ENCODE measurements at regions not wholly inside any gene's neighbourhood (a gene's known extent, or its start where the extent isn't known, plus 50 kb on each side); places are given as distances from the start of the nearest gene placed in this dataset.

- no peak for TF ChIP-seq ZBTB33 (IDR thresholded peaks at IDR 0.05; ENCODE audit: extremely low read depth, insufficient replicate concordance, low read length)
Measured at GRCh38 chr14:59107819-59108218, 80.6 kb upstream of the DAAM1 start (continued).

- ATAC-seq (peak; percentile 92), DNase-seq (ENCODE audit: low read depth, low spot score) (peak; percentile 89)
- Histone ChIP-seq H3K4me2 (ENCODE audit: low read length) (peak overlapping the region; percentile 52), H3K9ac (ENCODE audit: low read length) (no peak overlapping the region), H3K27me3 (ENCODE audit: insufficient read depth, low read length) (no peaks in the 10 kb centered on the region; the same call in 1 of the 2 replicates), H3K36me3 (ENCODE audit: control insufficient read depth in 1 of 2, insufficient read depth in 2 of 2, low read length in 2 of 2) (no peaks in the 10 kb centered on the region), H2AFZ (ENCODE audit: low read depth, low read length, poor library complexity, severe bottlenecking) (peak overlapping the region; percentile 7), H3K79me2 (ENCODE audit: insufficient read depth, low read length) (no peaks in the 10 kb centered on the region), H3K9me2 (ENCODE audit: insufficient read depth) (no peaks in the 10 kb centered on the region), H3K4me3 (replicated peaks in 1 of 2; ENCODE audit: low read depth in 1 of 2, low read length in 2 of 2) (no peak overlapping the region), H4K20me1 (ENCODE audit: insufficient read depth) (no peaks in the 10 kb centered on the region), H3K9me3 (ENCODE audit: control insufficient read depth in 1 of 2, insufficient read depth in 1 of 2, low read depth in 1 of 2, low read length in 2 of 2) (no peaks in the 10 kb centered on the region), H3K4me1 (ENCODE audit: control insufficient read depth in 1 of 2, insufficient read depth in 2 of 2, low read length in 2 of 2) (peaks cover 16 to 27% of the 10 kb centered on the region in 2 experiments), H3K27ac (ENCODE audit: low read depth, low read length) (peak overlapping the region; percentile 21; the same call in 1 of the 2 replicates)
- BruUV-seq (replicated peaks): no TSS peak
- CTCF ChIA-PET: no interaction called here
- POLR2A ChIA-PET: no interaction called here
- TF ChIP-seq SIN3A (IDR thresholded peaks at IDR 0.05; ENCODE audit: low read depth): peak; percentile 65; the same call in 1 of the 2 replicates
- TF ChIP-seq ATF3 (IDR thresholded peaks at IDR 0.05): 0 out of 2 replicates have a peak, but pooled peaks have one; percentile 10
- peak; percentile 13; the same call in 1 of the 2 replicates for TF ChIP-seq RAD21 (IDR thresholded peaks at IDR 0.05; ENCODE audit: low read depth)
- TF ChIP-seq POLR2AphosphoS5 (IDR thresholded peaks at IDR 0.05; ENCODE audit: low read depth, low read length): no peak; the same call in 1 of the 2 replicates
- no peak for TF ChIP-seq REST (IDR thresholded peaks at IDR 0.05; ENCODE audit: low read depth)
- TF ChIP-seq TCF7L2 (IDR thresholded peaks at IDR 0.05; ENCODE audit: borderline replicate concordance, extremely low read depth, insufficient read depth, insufficient read length): peak; percentile 70
- peak; percentile 89 for TF ChIP-seq FOSL1 (IDR thresholded peaks at IDR 0.05; ENCODE audit: low read depth)
- peak; percentile 62; the same call in 1 of the 2 replicates for TF ChIP-seq SRF (IDR thresholded peaks at IDR 0.05; ENCODE audit: low read depth)
- TF ChIP-seq ELF1 (IDR thresholded peaks at IDR 0.05; ENCODE audit: borderline replicate concordance, low read depth): no peak
- peak; percentile 82 for TF ChIP-seq SP1 (IDR thresholded peaks at IDR 0.05; ENCODE audit: low read depth)
- peak; percentile 51; the same call in 1 of the 2 replicates for TF ChIP-seq MAX (IDR thresholded peaks at IDR 0.05)
- peak; percentile 26; the same call in 1 of the 2 replicates for TF ChIP-seq CBX3 (IDR thresholded peaks at IDR 0.05; ENCODE audit: low read depth)
- TF ChIP-seq CEBPB (IDR thresholded peaks at IDR 0.05; ENCODE audit: low read depth): peak; percentile 33; the same call in 1 of the 2 replicates
- TF ChIP-seq JUND (IDR thresholded peaks at IDR 0.05): peak; percentile 85
- no peak for TF ChIP-seq EZH2 (IDR thresholded peaks at IDR 0.05)
- intact Hi-C loops (cut with micrococcal nuclease): no loop called here
- RAD21 ChIA-PET (ENCODE audit: low non-redundant PET in 1 of 2, low total read pairs in 2 of 2, uncharacterized antibody in 2 of 2, unreplicated experiment in 2 of 2): no interaction called here
Measured at GRCh38 chr14:59116984-59117415, 71.5 kb upstream of the DAAM1 start.
